ENCODE measurements at regions not wholly inside any gene's neighbourhood (a gene's known extent, or its start where the extent isn't known, plus 50 kb on each side); places are given as distances from the start of the nearest gene placed in this dataset.

DNA sequence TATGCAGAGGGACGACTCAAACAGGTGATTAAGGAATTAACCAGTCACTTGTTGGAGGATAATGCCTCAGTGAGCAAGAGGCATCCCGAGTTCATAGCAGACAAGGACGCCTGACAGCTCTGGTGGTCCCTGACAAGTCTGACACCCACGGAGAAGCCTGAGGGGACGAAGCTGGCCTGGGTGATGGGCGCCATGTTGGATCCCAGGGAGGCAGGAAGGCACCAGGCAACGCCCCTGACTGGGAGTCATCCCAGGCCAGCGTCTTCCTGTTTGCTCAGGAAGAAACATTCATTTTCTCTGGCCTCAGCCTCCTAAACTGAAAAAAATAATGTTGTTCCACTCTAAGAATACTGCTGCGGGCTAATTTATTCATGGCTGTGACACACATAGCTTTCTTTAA lies 92.1 kb upstream of the ATP8B1 start:
- no peak for TF ChIP-seq CTCF (conservative IDR thresholded peaks at IDR 0.05)
- H3K27ac ChIP-seq: no peak overlapping the region

DNA sequence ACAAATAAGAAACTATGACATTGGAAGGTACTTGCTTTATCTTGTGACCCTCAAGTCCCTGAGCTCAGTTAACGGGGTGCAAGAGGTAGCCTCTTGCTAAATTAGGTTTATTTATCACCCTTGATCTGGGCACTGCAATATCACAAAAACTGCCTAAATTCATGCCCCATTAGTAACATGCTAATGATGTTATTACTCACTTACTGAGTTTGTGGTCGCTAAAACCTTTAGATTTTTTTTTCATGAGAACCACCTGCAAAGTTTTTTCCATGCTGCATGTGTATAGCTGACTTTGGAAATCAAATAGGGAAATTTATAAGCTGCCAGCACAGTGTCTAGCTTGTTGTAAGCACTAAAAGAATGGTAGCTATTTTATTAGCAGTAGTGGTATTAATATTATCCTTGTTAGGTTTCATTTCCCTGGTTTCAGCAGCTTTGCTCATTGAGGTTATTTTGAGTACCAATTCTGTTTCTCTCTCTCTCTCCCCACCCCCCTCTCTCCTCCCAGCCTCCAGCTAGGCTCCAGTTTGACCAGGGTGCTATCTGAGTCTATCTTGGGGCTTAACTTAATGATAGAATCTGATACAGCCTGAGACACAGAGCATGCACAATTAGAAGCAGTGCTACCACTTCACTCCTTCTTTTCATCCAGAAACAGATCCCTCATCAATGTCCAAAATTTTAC lies 88.7 kb upstream of the ATP8B1 start:
- TF ChIP-seq CTCF (conservative IDR thresholded peaks at IDR 0.05): no peak
- no peak overlapping the region for H3K27ac ChIP-seq

GRCh38 chr18:57890266-57890665 lies 87.2 kb upstream of the ATP8B1 start:
- no peak for TF ChIP-seq CTCF (conservative IDR thresholded peaks at IDR 0.05)
- H3K27ac ChIP-seq: no peak overlapping the region

DNA sequence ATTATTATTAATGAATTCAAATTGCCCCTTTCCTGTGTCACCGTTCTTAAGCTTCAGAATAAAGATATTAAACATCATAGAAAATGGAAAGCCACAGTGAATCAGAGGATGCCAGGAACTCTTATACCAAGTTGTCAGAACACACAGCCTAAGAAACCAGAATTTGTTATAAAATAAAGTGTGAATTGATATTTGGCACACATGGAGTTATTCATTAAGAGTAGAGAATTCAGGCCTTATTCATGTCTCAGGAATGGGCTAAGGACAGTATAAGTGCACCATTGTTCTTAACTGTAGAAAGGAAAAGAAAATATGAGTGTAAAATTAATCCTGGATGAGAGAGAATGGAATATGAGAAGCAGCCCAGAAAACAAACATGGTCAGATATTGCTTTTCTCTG lies 86.7 kb upstream of the ATP8B1 start:
- TF ChIP-seq CTCF (conservative IDR thresholded peaks at IDR 0.05): no peak
- H3K27ac ChIP-seq: no peak overlapping the region

GRCh38 chr18:57887543-57888383 lies 84.6 kb upstream of the ATP8B1 start:
- no peak for TF ChIP-seq CTCF (conservative IDR thresholded peaks at IDR 0.05)
- no peak overlapping the region for H3K27ac ChIP-seq

DNA sequence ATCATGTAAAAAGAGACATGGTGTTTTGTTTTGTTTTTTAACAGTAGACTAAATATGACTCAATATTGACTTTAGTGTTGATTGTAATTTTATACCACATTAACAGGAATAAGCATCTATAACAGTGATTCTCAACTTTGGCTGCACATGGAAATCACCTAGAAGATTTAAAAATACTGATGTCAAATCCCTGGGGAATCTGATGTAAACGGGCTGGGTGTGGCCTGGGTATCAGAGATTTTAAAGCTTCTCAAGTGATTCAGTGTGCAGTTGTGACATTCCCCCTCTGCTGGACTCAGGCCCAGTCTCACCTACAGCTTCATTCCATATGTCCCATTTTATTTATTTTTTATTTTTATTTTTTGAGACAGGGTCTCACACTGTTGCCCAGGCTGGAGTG lies 82.8 kb upstream of the ATP8B1 start:
- TF ChIP-seq CTCF (conservative IDR thresholded peaks at IDR 0.05): no peak

DNA sequence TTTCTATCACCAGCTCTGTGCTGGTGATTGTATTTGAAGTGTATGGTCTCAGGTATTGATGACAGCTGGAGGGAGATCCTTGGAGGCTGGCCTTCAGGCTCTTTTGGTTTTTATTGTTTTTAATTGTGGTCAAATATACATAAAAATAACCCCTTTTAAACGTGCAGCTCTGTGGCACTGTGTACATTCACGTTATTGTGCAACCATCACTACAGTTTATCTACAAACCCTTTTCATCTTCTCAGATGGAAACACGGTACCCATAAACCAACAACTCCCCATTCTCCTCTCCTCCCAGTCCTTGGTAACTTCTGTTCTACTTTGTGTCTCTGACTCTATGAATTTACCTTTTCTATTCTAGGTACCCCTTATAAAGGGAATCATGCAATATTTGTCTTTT lies 79.3 kb upstream of the ATP8B1 start:
- H3K27ac ChIP-seq: no peak overlapping the region
- TF ChIP-seq CTCF (conservative IDR thresholded peaks at IDR 0.05): no peak

More for the DNA sequence above, 82.8 kb upstream of the ATP8B1 start:
- H3K27ac ChIP-seq: no peak overlapping the region

Data from VCaP (cell line).